Mucosa of descending colon (tissue), 3 donors: ENCODE measurements at regions not wholly inside any gene's neighbourhood (a gene's known extent, or its start where the extent isn't known, plus 50 kb on each side); places are given as distances from the start of the nearest gene placed in this dataset.

Experiments
- ATAC-seq: fragments of 200-7000 bp; cut with Tn5 transposase; one replicate; pipeline ENCODE4 v1.9.1; 2020; ENCODE audit warnings: mild to moderate bottlenecking, moderate library complexity
- DNase-seq, 3 donors: peaks; one replicate each; pipeline ENCODE4 v3.0.0-alpha.2; 2020
- H3K36me3 ChIP-seq: fragments of 200-600 bp; one replicate; pipeline ENCODE4 v1.8.0; 2021; ENCODE audit warnings: low read depth, mild to moderate bottlenecking
- H3K4me1 ChIP-seq: fragments of 200-600 bp; one replicate; pipeline ENCODE4 v1.8.0; 2021; ENCODE audit warnings: low read depth, mild to moderate bottlenecking
- H3K4me3 ChIP-seq: fragments of 200-600 bp; one replicate; pipeline ENCODE4 v1.8.0; 2021; ENCODE audit warnings: mild to moderate bottlenecking
- H3K9me3 ChIP-seq: fragments of 200-600 bp; one replicate; pipeline ENCODE4 v1.8.0; 2021; ENCODE audit warnings: mild to moderate bottlenecking
- intact Hi-C, 2 donors: fragments of 100-400 bp; cut with DNase I in 1 of 2; cut with micrococcal nuclease in 1 of 2; formaldehyde crosslinking; loops; one replicate each; pipeline versions ENCODE4 v1.11.0 to v1.11.1; 2022; cut with DNase I, micrococcal nuclease
- TF ChIP-seq, protein P1 (sequence below): fragments of 200-600 bp; IDR thresholded peaks from one replicate; pipeline ENCODE4 v1.8.0; 2022; ENCODE audit warnings: antibody characterized with exemption, mild to moderate bottlenecking
- donor health status: DM: no; HTN: no; CAD: no; lungs with moderate emphysema.
- donor health status: DM: no; HTN: no; CAD: no.
- donor health status: DM: no; HTN: yes; CAD: no.

DNA sequence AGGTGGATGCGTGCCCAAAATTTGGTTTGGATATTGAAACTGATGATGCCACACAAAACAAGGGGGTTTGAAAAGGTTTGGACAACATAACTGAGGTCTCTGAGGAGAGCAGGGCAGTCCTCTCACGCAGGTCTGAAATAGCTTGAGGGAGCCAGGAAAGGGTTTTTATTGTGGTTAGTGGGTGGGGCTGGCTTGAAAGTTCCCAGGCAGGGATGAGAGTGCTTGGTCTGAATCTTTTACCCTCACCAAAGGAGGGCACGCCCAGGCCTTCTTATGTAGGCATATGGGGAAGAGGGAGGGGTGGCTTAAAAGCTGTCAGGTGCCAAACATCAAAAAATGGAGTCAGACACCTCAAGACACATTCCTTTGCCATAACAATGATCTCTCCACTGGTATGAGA is 493.1 kb upstream of the CCDC196 start:
- intact Hi-C loops = no loop called here
- peak; percentile 54 for ATAC-seq
- H3K4me3 ChIP-seq = no peak overlapping the region

DNA sequence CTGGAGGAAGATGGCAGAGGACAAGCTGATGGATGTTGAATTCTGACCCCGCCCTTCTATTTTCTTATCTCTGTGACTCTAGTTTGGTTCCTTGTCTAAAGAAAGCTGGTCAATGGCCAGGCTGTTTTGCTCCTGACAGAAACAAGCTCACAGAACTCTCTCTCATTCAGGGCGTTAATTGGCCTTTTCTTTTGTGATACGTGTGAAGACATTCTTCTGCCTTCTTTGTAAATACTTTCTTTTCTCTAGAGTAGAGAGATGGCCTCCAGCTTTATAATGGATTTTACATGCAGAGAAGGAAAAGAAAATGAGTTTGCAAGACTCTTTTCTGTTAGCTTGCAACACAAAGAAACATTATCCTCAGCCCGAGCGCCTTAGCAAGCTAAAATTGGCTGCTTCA is 492.2 kb upstream of the CCDC196 start:
- Histone ChIP-seq H3K9me3 (no peaks in the 10 kb centered on the region), H3K4me1 (no peaks in the 10 kb centered on the region), H3K36me3 (no peaks in the 10 kb centered on the region), H3K4me3 (no peak overlapping the region)
- intact Hi-C loops = no loop called here
- no peak for DNase-seq
- no peak for ATAC-seq
- TF ChIP-seq, protein P1, sequence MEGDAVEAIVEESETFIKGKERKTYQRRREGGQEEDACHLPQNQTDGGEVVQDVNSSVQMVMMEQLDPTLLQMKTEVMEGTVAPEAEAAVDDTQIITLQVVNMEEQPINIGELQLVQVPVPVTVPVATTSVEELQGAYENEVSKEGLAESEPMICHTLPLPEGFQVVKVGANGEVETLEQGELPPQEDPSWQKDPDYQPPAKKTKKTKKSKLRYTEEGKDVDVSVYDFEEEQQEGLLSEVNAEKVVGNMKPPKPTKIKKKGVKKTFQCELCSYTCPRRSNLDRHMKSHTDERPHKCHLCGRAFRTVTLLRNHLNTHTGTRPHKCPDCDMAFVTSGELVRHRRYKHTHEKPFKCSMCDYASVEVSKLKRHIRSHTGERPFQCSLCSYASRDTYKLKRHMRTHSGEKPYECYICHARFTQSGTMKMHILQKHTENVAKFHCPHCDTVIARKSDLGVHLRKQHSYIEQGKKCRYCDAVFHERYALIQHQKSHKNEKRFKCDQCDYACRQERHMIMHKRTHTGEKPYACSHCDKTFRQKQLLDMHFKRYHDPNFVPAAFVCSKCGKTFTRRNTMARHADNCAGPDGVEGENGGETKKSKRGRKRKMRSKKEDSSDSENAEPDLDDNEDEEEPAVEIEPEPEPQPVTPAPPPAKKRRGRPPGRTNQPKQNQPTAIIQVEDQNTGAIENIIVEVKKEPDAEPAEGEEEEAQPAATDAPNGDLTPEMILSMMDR = no peak

More for the DNA sequence above, 493.1 kb upstream of the CCDC196 start:
- Histone ChIP-seq H3K4me1 (no peaks in the 10 kb centered on the region), H3K9me3 (no peaks in the 10 kb centered on the region), H3K36me3 (no peaks in the 10 kb centered on the region)
- TF ChIP-seq, protein P1 = no peak
- DNase-seq = no peak

- Histone ChIP-seq H3K9me3 (peaks cover 7% of the 10 kb centered on the region), H3K4me3 (no peak overlapping the region), H3K4me1 (no peaks in the 10 kb centered on the region), H3K36me3 (no peaks in the 10 kb centered on the region)
- intact Hi-C loops = no loop called here
- DNase-seq (no peak), ATAC-seq (no peak)
- TF ChIP-seq, protein P1 = no peak
Observed at GRCh38 chr14:65997347-65997746, 488.8 kb upstream of the CCDC196 start.

DNA sequence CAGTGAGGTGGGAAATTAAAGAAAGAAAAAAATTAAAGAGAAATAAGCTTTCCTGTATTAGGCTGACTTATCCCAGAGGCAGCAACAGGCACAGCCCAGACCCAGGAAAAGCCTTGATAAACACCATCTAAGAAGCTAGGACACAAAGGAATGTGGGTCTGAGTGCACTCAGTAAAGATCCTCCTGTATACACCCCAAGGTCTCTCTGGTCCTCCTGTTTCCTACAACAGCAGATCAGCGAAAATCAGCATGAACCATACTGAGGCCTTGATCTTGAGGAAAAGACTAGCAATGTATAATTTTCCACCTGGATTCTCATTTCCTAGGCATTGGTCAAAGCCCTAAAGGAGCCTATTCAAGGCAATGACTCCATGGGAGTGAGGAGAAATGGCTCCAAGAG is 486.3 kb upstream of the CCDC196 start:
- no peak for DNase-seq
- Histone ChIP-seq H3K4me1 (no peaks in the 10 kb centered on the region), H3K36me3 (no peaks in the 10 kb centered on the region), H3K9me3 (peaks cover 7% of the 10 kb centered on the region), H3K4me3 (no peak overlapping the region)
- TF ChIP-seq, protein P1 = no peak
- ATAC-seq = no peak
- intact Hi-C loops = no loop called here

GRCh38 chr14:66000766-66001165 is 485.4 kb upstream of the CCDC196 start:
- no peak for ATAC-seq
- no peaks in the 10 kb centered on the region for H3K4me1 ChIP-seq
- H3K9me3 ChIP-seq = peaks cover 7% of the 10 kb centered on the region
- no peak overlapping the region for H3K4me3 ChIP-seq
- no peaks in the 10 kb centered on the region for H3K36me3 ChIP-seq
- DNase-seq = no peak
- TF ChIP-seq, protein P1 = no peak
- intact Hi-C loops = no loop called here

GRCh38 chr14:66001356-66001755 is 484.8 kb upstream of the CCDC196 start:
- intact Hi-C loops = no loop called here
- H3K4me1 ChIP-seq = no peaks in the 10 kb centered on the region
- no peak for ATAC-seq

More at GRCh38 chr14:66001356-66001755, 484.8 kb upstream of the CCDC196 start:
- TF ChIP-seq, protein P1 = no peak
- DNase-seq = no peak
- Histone ChIP-seq H3K36me3 (no peaks in the 10 kb centered on the region), H3K4me3 (no peak overlapping the region), H3K9me3 (peaks cover 7% of the 10 kb centered on the region)
